ENCODE measurements at regions not wholly inside any gene's neighbourhood (a gene's known extent, or its start where the extent isn't known, plus 50 kb on each side); places are given as distances from the start of the nearest gene placed in this dataset.

GRCh38 chr15:46764851-46765250 is 952.5 kb upstream of the SEMA6D start:
- TF ChIP-seq POLR2A (IDR thresholded peaks at IDR 0.05) (no peak), CTCF (IDR thresholded peaks at IDR 0.05) (no peak)

Measured in lower leg skin (tissue), 3 donors.